H1 (cell line): ENCODE measurements at regions not wholly inside any gene's neighbourhood (a gene's known extent, or its start where the extent isn't known, plus 50 kb on each side); places are given as distances from the start of the nearest gene placed in this dataset.

Experiments used
- CTCF ChIA-PET: fragments of 300-600 bp; sonication (Branson Sonifier 250); formaldehyde crosslinking; loops from one replicate; lab custom pipeline; 2021; ENCODE audit not compliant: partially characterized antibody; lab: Charles Lee
- POLR2A ChIA-PET: fragments of 300-600 bp; sonication (Branson Sonifier 250); formaldehyde crosslinking; loops from one replicate; lab custom pipeline; 2021; ENCODE audit warnings: inconsistent platforms; ENCODE audit not compliant: partially characterized antibody; lab: Charles Lee
- DNase-seq, 2 experiments: peaks; one replicate each; pipeline versions ENCODE4 v3.0.0 to v3.0.0-alpha.2; 2010 to 2022; ENCODE audit warnings: low spot score in 2 of 2, low read depth in 1 of 2, mixed read lengths in 1 of 2
- FAIRE-seq: peaks from 2 replicates; lab custom pipeline; 2011; peaks lifted over from hg19 to GRCh38; lab: Jason Lieb, UNC
- H2AFZ ChIP-seq: 2 replicates; pipeline ENCODE4 v1.8.1; 2012; ENCODE audit warnings: low read length, inconsistent platforms
- H2AK5ac ChIP-seq: 2 replicates; pipeline ENCODE4 v1.6.1; 2013; ENCODE audit warnings: low read depth, low read length
- H2BK120ac ChIP-seq: replicated peaks from 2 replicates; pipeline ENCODE3; 2013; ENCODE audit warnings: low read depth, low read length, inconsistent platforms
- H2BK12ac ChIP-seq: 2 replicates; pipeline ENCODE4 v1.6.1; 2013; ENCODE audit warnings: low read depth, low read length
- H2BK15ac ChIP-seq: 2 replicates; pipeline ENCODE4 v1.6.1; 2013; ENCODE audit warnings: low read length
- H2BK20ac ChIP-seq: 2 replicates; pipeline ENCODE4 v1.6.1; 2013; ENCODE audit warnings: low read length
- H2BK5ac ChIP-seq: 2 replicates; pipeline ENCODE4 v1.6.1; 2013; ENCODE audit warnings: low read depth, low read length
- H3K14ac ChIP-seq: 2 replicates; pipeline ENCODE4 v1.6.1; 2013; ENCODE audit warnings: inconsistent platforms; ENCODE audit not compliant: insufficient read length
- H3K18ac ChIP-seq: 2 replicates; pipeline ENCODE4 v1.6.1; 2013; ENCODE audit warnings: low read length; ENCODE audit errors: extremely low read depth
- H3K23ac ChIP-seq: 2 replicates; pipeline ENCODE4 v1.6.1; 2013; ENCODE audit warnings: inconsistent platforms; ENCODE audit not compliant: insufficient read length
- H3K23me2 ChIP-seq: 2 replicates; pipeline ENCODE4 v1.6.1; 2013; ENCODE audit warnings: low read depth, low read length
- H3K27ac ChIP-seq: 2 replicates; pipeline ENCODE4 v1.6.1; 2011; ENCODE audit warnings: low read depth, low read length, inconsistent platforms
- H3K27me3 ChIP-seq, 4 experiments: replicated peaks in 1 of 4; 1 replicate in 1 of 4; 2 replicates in 3 of 4; pipeline versions ENCODE4 v1.6.1 to v1.8.1; 2011 to 2013; ENCODE audit warnings: low read length in 3 of 4, mild to moderate bottlenecking in 3 of 4, inconsistent platforms in 2 of 4, mixed read lengths in 2 of 4, moderate library complexity in 1 of 4; ENCODE audit not compliant: control insufficient read depth in 3 of 4, insufficient read depth in 3 of 4; ENCODE audit errors: extremely low read depth in 1 of 4
- H3K36me3 ChIP-seq, 4 experiments: 2 replicates each; pipeline versions ENCODE4 v1.6.1 to v1.8.1; 2011 to 2013; ENCODE audit warnings: mild to moderate bottlenecking in 4 of 4, low read length in 3 of 4, moderate library complexity in 2 of 4, control low read depth in 1 of 4, inconsistent platforms in 1 of 4; ENCODE audit not compliant: insufficient read depth in 4 of 4, control insufficient read depth in 2 of 4
- H3K4ac ChIP-seq: replicated peaks from 2 replicates; pipeline ENCODE3; 2013; ENCODE audit warnings: low read length, low read depth, mixed read lengths, inconsistent platforms; ENCODE audit not compliant: insufficient read length
- H3K4me1 ChIP-seq, 4 experiments: replicated peaks in 1 of 4; 1 replicate in 1 of 4; 2 replicates in 3 of 4; pipeline versions ENCODE4 v1.6.1 to v1.8.1; 2011 to 2013; ENCODE audit warnings: low read length in 3 of 4, inconsistent platforms in 2 of 4, mixed read lengths in 1 of 4; ENCODE audit not compliant: insufficient read depth in 4 of 4, control insufficient read depth in 3 of 4
- H3K4me2 ChIP-seq, 2 experiments: 2 replicates each; pipeline versions ENCODE4 v1.6.1 to v1.8.1; 2011 to 2013; ENCODE audit warnings: low read depth in 2 of 2, low read length in 2 of 2, control low read depth in 1 of 2, inconsistent platforms in 1 of 2, mild to moderate bottlenecking in 1 of 2; ENCODE audit not compliant: insufficient read depth in 1 of 2
- H3K4me3 ChIP-seq, 4 experiments: fragments of 200-600, 300-600 bp in 1 of 4; sonication (generic), shearing (Covaris generic), sonication (Bioruptor Twin) in 1 of 4; 2 replicates each; pipeline versions ENCODE4 v1.5.1 to v1.8.1; 2011 to 2016; ENCODE audit warnings: low read length in 4 of 4, low read depth in 3 of 4, control low read depth in 2 of 4, inconsistent platforms in 2 of 4, mild to moderate bottlenecking in 2 of 4, mixed read lengths in 1 of 4, moderate library complexity in 1 of 4; ENCODE audit not compliant: insufficient read depth in 2 of 4; ENCODE audit errors: extremely low read depth in 1 of 4
- H3K56ac ChIP-seq: replicated peaks from 2 replicates; pipeline ENCODE3; 2013; ENCODE audit warnings: low read depth, mild to moderate bottlenecking, mixed read lengths, low read length, inconsistent platforms; ENCODE audit not compliant: insufficient read length
- H3K79me1 ChIP-seq: 2 replicates; pipeline ENCODE4 v1.6.1; 2013; ENCODE audit warnings: low read depth, low read length, control low read depth
- H3K79me2 ChIP-seq, 2 experiments: 2 replicates each; pipeline versions ENCODE4 v1.6.1 to v1.8.1; 2012 to 2013; ENCODE audit warnings: low read length in 2 of 2, mild to moderate bottlenecking in 2 of 2, inconsistent platforms in 1 of 2; ENCODE audit not compliant: insufficient read depth in 2 of 2, control insufficient read depth in 1 of 2
- H3K9ac ChIP-seq, 4 experiments: replicated peaks in 1 of 4; 1 replicate in 1 of 4; 2 replicates in 3 of 4; pipeline versions ENCODE4 v1.6.1 to v1.8.1; 2011 to 2013; ENCODE audit warnings: low read depth in 3 of 4, low read length in 3 of 4, control low read depth in 2 of 4, mild to moderate bottlenecking in 2 of 4, moderate library complexity in 2 of 4, inconsistent platforms in 1 of 4; ENCODE audit errors: extremely low read depth in 1 of 4
- H3K9me3 ChIP-seq, 2 experiments: 2 replicates each; pipeline versions ENCODE4 v1.6.1 to v1.8.1; 2012 to 2013; ENCODE audit warnings: mild to moderate bottlenecking in 2 of 2, moderate library complexity in 2 of 2, control low read depth in 1 of 2, inconsistent platforms in 1 of 2, low read depth in 1 of 2, low read length in 1 of 2, mixed read lengths in 1 of 2; ENCODE audit not compliant: insufficient read depth in 2 of 2
- H4K20me1 ChIP-seq, 2 experiments: replicated peaks in 1 of 2; 2 replicates each; pipeline versions ENCODE3 to v1.8.1; 2011 to 2013; ENCODE audit warnings: inconsistent platforms in 2 of 2, low read length in 2 of 2, mild to moderate bottlenecking in 1 of 2; ENCODE audit not compliant: insufficient read depth in 2 of 2, control insufficient read depth in 1 of 2
- H4K5ac ChIP-seq: 2 replicates; pipeline ENCODE4 v1.6.1; 2013; ENCODE audit warnings: low read length, low read depth, mixed read lengths, inconsistent platforms; ENCODE audit not compliant: insufficient read length
- H4K8ac ChIP-seq: 2 replicates; pipeline ENCODE4 v1.8.0; 2013; ENCODE audit warnings: mild to moderate bottlenecking, moderate library complexity, low read length, inconsistent platforms; ENCODE audit not compliant: insufficient read depth; ENCODE audit errors: extremely low read depth
- H4K91ac ChIP-seq: replicated peaks from 2 replicates; pipeline ENCODE3; 2013; ENCODE audit warnings: low read length, mixed read lengths, inconsistent platforms; ENCODE audit not compliant: insufficient read length
- CTBP2 ChIP-seq: IDR thresholded peaks from 2 replicates; pipeline ENCODE4 v1.7.0; 2011; ENCODE audit warnings: borderline replicate concordance, mild to moderate bottlenecking, moderate library complexity, mixed read lengths, low read length; ENCODE audit not compliant: insufficient read depth, insufficient read length
- JUND ChIP-seq: IDR thresholded peaks from 2 replicates; pipeline ENCODE4 v1.6.1; 2011; ENCODE audit warnings: mild to moderate bottlenecking, improper control_type of control experiment, low read length
- RAD21 ChIP-seq, 2 experiments: IDR thresholded peaks in 1 of 2; conservative IDR thresholded peaks in 1 of 2; 2 replicates each; pipeline ENCODE4 v1.6.1; 2011; ENCODE audit warnings: low read depth in 2 of 2, low read length in 2 of 2, improper control_type of control experiment in 1 of 2, inconsistent platforms in 1 of 2, mild to moderate bottlenecking in 1 of 2, moderate library complexity in 1 of 2
- TEAD4 ChIP-seq: IDR thresholded peaks from 2 replicates; pipeline ENCODE4 v1.6.1; 2012; ENCODE audit warnings: low read depth, low read length, inconsistent platforms, mixed read lengths
- WGBS, 2 experiments: shearing (Covaris generic) in 1 of 2; methylation state at CpG; one replicate each; pipeline versions ENCODE4 v1.1.6 to v1.1.7; 2013 to 2015; ENCODE audit warnings: low lambda C conversion rate in 2 of 2, mixed read lengths in 2 of 2, inconsistent platforms in 1 of 2, low coverage in 1 of 2, missing lambda C conversion rate in 1 of 2; ENCODE audit not compliant: insufficient replicate concordance in 2 of 2, insufficient coverage in 1 of 2, insufficient read length in 1 of 2; ENCODE audit errors: extremely low coverage in 1 of 2, missing lambda C conversion rate in 1 of 2; 5-methylcytosine and 5-hydroxymethylcytosine counted together
- TF ChIP-seq, protein P1 (sequence below), 3 experiments: IDR thresholded peaks; 1 replicate in 2 of 3; 2 replicates in 1 of 3; pipeline versions ENCODE4 v1.5.1 to v1.6.1; 2011; ENCODE audit warnings: low read length in 3 of 3, mild to moderate bottlenecking in 3 of 3, inconsistent platforms in 2 of 3, low read depth in 1 of 3, moderate library complexity in 1 of 3; ENCODE audit not compliant: insufficient read depth in 1 of 3; ENCODE audit errors: control extremely low read depth in 1 of 3

DNA sequence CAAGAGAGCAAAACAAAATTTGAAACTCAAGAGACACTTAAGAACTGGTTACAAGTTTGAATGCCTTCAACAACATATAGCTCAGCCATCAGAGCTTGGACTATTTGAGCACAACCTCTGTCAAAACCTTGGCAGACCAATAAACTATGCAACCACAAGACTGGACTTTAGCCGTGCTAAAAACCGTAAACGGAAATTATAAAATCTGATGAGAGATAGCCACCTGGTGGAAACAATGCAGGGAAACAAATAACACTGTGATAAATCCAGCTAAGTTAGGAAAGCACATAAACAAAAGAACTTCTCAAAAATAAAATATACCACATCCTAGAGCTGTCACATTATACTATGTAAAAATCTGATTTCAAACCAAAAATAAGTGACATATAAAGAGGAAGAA, 1074.2 kb upstream of the NOVA1 start:
- peak; percentile 39 for FAIRE-seq
- Histone ChIP-seq H3K23me2 (no peaks in the 10 kb centered on the region), H3K9me3 (no peaks in the 10 kb centered on the region), H3K79me1 (no peaks in the 10 kb centered on the region), H2BK15ac (no peak overlapping the region), H3K56ac (no peak overlapping the region), H3K14ac (no peak overlapping the region), H2BK120ac (no peak overlapping the region), H4K5ac (no peak overlapping the region), H4K20me1 (no peaks in the 10 kb centered on the region), H3K4me2 (peak overlapping the region in 1 of 2 experiments; percentile 87; a peak in 2 of 4 replicates), H2BK5ac (no peak overlapping the region), H3K23ac (no peak overlapping the region), H2AK5ac (no peak overlapping the region), H2BK20ac (no peak overlapping the region), H3K4me3 (peak overlapping the region in 2 of 4 experiments; percentile 40 to 59; a peak in 3 of 8 replicates), H4K8ac (no peak overlapping the region), H4K91ac (no peak overlapping the region), H3K36me3 (no peaks in the 10 kb centered on the region), H2AFZ (no peak overlapping the region), H3K18ac (no peak overlapping the region), H3K4ac (no peak overlapping the region), H3K27ac (no peak overlapping the region), H3K27me3 (no peaks in the 10 kb centered on the region), H3K79me2 (no peaks in the 10 kb centered on the region), H3K4me1 (peaks cover 0 to 2% (median 0%) of the 10 kb centered on the region in 4 experiments; a peak in 1 of 7 replicates), H3K9ac (no peak overlapping the region; a peak in 1 of 7 replicates), H2BK12ac (no peak overlapping the region)
- WGBS, 2 experiments: 82% methylated on average over 3 of the region's 3 CpGs; no CpG with 5 or more reads in 1 of the 2 experiments
- CTCF ChIA-PET: interaction anchor here (0.7 to 1.8 kb wide), 2 partner anchors 13 to 1722 kb away, joined by 3 read pairs; no protein-coding TSS in a partner anchor
- POLR2A ChIA-PET: interaction anchor here (2.3 kb wide), 1 partner anchor 13 kb away, joined by 5 read pairs; no protein-coding TSS in a partner anchor
- no peak for DNase-seq
- no peak for TF ChIP-seq CTBP2
- peak; percentile 75; the same call in 1 of the 2 replicates for TF ChIP-seq TEAD4
- no peak for TF ChIP-seq JUND
- peak; percentile 22 to 34 for TF ChIP-seq RAD21 (IDR thresholded peaks at IDR 0.05 in 1 of 2, conservative IDR thresholded peaks at IDR 0.05 in 1 of 2; ENCODE audit: low read depth in 2 of 2, low read length in 2 of 2)
- TF ChIP-seq, protein P1, sequence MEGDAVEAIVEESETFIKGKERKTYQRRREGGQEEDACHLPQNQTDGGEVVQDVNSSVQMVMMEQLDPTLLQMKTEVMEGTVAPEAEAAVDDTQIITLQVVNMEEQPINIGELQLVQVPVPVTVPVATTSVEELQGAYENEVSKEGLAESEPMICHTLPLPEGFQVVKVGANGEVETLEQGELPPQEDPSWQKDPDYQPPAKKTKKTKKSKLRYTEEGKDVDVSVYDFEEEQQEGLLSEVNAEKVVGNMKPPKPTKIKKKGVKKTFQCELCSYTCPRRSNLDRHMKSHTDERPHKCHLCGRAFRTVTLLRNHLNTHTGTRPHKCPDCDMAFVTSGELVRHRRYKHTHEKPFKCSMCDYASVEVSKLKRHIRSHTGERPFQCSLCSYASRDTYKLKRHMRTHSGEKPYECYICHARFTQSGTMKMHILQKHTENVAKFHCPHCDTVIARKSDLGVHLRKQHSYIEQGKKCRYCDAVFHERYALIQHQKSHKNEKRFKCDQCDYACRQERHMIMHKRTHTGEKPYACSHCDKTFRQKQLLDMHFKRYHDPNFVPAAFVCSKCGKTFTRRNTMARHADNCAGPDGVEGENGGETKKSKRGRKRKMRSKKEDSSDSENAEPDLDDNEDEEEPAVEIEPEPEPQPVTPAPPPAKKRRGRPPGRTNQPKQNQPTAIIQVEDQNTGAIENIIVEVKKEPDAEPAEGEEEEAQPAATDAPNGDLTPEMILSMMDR (IDR thresholded peaks at IDR 0.05; ENCODE audit: control extremely low read depth in 1 of 3, insufficient read depth in 1 of 3, low read depth in 1 of 3, low read length in 3 of 3): peak in 1 of 3 experiments; percentile 29; a peak in 2 of 4 replicates
